ENCODE measurements at regions not wholly inside any gene's neighbourhood (a gene's known extent, or its start where the extent isn't known, plus 50 kb on each side); places are given as distances from the start of the nearest gene placed in this dataset.

DNA sequence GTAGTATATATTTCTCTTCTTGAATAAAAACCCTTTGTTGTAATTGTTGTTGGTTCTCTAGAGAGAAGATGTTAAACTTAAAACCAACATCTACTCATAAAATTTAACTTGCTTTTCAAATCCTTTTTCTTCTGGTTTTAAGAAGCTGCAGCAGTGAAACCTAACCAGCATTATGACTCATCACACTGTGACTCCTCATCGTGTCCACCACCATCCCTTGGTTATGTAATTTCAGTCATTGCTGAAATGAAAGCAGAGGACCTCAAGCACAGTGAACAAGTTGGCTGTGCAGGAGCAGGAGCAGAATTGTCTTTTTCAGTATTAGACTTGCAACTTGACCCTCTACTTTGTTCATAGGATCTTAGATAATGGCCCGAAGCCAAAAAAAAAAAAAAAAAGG is 64.9 kb upstream of the HTR2A start:
- H3K27ac ChIP-seq = no peak overlapping the region
- TF ChIP-seq, protein P1, sequence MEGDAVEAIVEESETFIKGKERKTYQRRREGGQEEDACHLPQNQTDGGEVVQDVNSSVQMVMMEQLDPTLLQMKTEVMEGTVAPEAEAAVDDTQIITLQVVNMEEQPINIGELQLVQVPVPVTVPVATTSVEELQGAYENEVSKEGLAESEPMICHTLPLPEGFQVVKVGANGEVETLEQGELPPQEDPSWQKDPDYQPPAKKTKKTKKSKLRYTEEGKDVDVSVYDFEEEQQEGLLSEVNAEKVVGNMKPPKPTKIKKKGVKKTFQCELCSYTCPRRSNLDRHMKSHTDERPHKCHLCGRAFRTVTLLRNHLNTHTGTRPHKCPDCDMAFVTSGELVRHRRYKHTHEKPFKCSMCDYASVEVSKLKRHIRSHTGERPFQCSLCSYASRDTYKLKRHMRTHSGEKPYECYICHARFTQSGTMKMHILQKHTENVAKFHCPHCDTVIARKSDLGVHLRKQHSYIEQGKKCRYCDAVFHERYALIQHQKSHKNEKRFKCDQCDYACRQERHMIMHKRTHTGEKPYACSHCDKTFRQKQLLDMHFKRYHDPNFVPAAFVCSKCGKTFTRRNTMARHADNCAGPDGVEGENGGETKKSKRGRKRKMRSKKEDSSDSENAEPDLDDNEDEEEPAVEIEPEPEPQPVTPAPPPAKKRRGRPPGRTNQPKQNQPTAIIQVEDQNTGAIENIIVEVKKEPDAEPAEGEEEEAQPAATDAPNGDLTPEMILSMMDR (conservative IDR thresholded peaks at IDR 0.05) = no peak

DNA sequence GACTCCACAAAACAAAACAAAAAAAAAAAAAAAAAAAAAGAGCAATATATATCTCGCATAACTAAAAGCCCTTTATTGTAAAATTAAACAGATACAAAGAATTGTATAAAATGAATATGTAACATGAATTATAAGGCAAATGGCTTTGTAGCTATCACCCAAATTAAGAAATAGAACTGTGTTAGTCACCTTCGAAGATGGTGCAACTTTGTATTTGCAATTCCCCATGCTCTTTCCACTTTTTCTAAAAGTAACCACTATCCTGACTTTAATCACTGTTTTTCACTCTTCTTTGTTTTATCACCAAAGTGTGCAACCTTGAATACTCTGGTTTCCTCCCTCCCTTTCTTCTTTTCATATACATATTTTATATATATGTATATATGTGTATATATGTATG is 57.1 kb upstream of the HTR2A start:
- TF ChIP-seq, protein P1 (conservative IDR thresholded peaks at IDR 0.05) = no peak
- no peak overlapping the region for H3K27ac ChIP-seq

DNA sequence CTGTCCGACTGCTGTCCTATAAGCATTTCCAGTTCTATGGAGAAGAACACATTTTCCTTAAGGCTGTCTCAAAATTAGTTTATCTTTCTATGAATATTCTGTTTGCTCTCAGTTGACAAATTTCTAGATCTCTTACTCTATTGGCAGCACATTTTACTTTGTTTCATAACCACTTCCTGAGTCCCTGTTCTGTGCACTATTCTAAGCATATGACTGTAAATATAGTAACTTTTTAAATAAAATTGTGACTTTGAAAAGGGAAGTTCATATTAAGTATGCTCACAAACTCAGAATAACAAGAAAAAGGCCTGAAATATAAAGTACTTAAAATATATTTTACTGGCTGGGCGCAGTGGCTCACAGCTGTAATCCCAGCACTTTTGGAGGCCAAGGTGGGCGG is 56.5 kb upstream of the HTR2A start:
- TF ChIP-seq, protein P1 (conservative IDR thresholded peaks at IDR 0.05) = no peak
- H3K27ac ChIP-seq = no peak overlapping the region

DNA sequence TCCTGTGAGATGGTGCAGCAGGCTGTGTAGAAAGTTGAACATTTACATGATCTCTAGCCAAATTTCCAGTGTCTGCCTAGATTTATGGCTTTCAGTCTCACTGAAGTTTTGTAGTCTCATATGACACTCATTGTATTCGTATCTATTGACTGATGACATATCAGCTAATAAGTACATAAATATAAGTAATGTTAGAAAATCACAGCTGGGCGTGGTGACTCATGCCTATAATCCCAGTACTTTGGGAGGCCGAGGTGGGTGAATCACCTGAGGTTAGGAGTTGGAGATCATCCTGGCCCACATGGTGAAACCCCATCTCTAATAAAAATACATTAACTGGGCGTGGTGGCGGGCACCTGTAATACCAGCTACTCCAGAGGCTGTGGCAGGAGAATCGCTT is 54.7 kb upstream of the HTR2A start:
- TF ChIP-seq, protein P1 (conservative IDR thresholded peaks at IDR 0.05) = no peak

DNA sequence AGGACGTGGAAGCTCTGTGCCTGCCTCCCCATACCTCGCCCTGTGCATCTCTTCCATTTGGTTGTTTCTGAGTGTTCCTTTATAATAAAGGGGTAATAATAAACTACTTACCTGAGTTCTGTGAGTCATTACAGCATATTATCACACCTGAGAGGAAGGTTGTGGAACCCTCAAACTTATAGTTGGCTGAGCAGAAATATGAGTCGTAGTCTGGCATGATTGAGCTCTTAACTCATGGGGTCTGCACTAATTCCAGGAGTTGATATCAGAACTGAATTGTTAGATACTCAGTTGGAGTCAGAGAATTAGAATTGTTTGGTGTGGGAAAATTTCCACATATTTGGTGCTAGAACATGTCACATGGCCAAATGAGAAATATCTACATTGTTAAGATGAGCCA is 52.4 kb upstream of the HTR2A start:
- TF ChIP-seq, protein P1 (conservative IDR thresholded peaks at IDR 0.05) = no peak
- no peak overlapping the region for H3K27ac ChIP-seq

More for the DNA sequence above, 54.7 kb upstream of the HTR2A start:
- no peak overlapping the region for H3K27ac ChIP-seq

DNA sequence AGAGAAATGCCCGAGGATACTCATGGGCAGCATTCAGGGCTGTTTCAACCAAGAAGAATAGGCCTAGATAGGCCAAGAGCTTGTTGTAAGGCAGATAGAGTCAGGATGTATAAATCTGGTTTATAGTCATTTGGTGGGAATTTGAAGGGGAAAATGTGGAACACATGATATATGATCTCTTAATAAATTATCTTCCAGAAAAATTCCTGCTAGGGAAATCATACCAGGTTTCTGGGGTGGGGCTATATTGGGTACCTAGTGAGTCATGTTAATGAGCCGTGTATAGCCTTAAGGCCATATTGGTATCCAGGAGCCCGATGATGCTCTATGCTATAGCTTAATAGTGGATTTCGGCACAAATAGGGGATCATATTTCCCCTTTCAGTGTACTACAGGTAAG is 51.5 kb upstream of the HTR2A start:
- TF ChIP-seq, protein P1 (conservative IDR thresholded peaks at IDR 0.05) = no peak
- no peak overlapping the region for H3K27ac ChIP-seq

DNA sequence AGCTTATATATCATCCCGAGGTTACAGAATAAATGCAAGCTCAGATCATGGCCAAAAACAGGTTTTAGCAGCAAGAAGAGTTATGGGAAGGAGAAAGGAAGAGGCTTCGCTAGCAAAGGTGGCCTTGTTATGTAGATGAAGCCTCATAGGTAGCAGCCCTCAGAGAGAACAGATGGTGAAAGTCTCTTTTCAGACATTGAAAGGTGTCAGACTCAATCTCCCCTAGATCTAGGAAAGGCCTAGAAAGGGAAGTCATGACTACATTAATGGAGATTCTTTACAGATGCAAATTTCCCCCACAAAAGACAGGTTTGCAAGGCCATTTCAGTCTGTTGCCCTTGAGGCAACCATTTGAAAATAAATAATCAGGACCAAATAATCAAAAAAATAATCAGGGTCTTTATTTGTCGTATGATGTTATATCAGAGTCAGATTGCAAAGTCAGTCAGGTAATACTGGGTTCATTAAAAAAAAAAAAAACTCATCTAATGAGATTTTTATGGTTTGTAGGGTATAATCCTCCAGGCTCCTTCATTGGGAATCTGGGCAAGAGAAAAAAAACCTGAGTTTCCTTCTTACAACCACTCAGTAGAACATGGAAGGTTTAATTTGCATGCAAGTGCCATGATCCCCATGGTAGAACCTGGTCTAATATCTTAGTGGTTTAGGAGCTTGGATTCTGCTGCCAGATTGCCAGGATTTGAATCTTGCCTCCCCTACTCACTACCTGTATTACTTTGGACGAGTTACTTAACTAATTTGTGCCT is 50.8 kb upstream of the HTR2A start:
- H3K27ac ChIP-seq = no peak overlapping the region
- TF ChIP-seq, protein P1 (conservative IDR thresholded peaks at IDR 0.05) = no peak
